ENCODE measurements at regions not wholly inside any gene's neighbourhood (a gene's known extent, or its start where the extent isn't known, plus 50 kb on each side); places are given as distances from the start of the nearest gene placed in this dataset.

DNA sequence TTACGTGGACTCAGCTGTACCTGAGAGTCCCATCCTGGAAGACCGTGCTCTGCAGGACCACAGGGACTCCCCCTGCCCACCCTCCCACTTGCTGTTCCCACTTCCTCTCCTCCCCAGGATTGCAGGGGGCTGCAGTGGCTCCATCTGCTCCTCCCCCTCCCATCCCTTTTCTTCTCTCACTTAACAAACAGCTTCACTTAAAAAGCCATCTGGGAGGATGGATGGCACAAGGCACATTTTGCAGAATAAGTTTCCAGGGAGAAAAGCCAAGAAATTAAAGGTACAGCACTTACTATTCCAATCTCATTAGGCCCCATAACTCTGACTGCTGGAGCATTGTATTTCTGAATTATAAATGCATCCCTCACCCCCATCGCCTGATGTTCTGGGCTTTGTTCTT lies 458.7 kb downstream of the PTPRU start:
- Histone ChIP-seq H3K4me2 (ENCODE audit: control insufficient read depth, extremely low read depth, insufficient read depth, low read depth, low read length) (no peak overlapping the region), H3K9ac (ENCODE audit: control insufficient read depth, extremely low read depth, insufficient read depth, low read length) (no peak overlapping the region), H2AFZ (ENCODE audit: control insufficient read depth, low read length) (no peak overlapping the region), H3K27me3 (ENCODE audit: control insufficient read depth, extremely low read depth, insufficient read depth, low read length) (peaks cover 12% of the 10 kb centered on the region), H3K36me3 (ENCODE audit: control insufficient read depth in 2 of 2, extremely low read depth in 1 of 2, insufficient read depth in 2 of 2, low read length in 2 of 2) (no peaks in the 10 kb centered on the region), H3K79me2 (ENCODE audit: control insufficient read depth, insufficient read depth, low read length) (no peaks in the 10 kb centered on the region), H3K4me1 (ENCODE audit: control insufficient read depth, extremely low read depth, insufficient read depth, low read length) (peaks cover 3% of the 10 kb centered on the region), H3K4me3 (ENCODE audit: control insufficient read depth in 2 of 3, extremely low read depth in 1 of 3, insufficient read depth in 2 of 3, low read depth in 1 of 3, low read length in 3 of 3) (no peak overlapping the region), H3K9me3 (ENCODE audit: control insufficient read depth, low read depth, low read length) (no peaks in the 10 kb centered on the region), H4K20me1 (ENCODE audit: control insufficient read depth, extremely low read depth, insufficient read depth, low read length) (no peaks in the 10 kb centered on the region), H3K27ac (ENCODE audit: control insufficient read depth, insufficient read depth, low read length) (no peak overlapping the region), H3K9me1 (ENCODE audit: control insufficient read depth, extremely low read depth, insufficient read depth, low read length) (no peaks in the 10 kb centered on the region)
- dilution Hi-C loops (cut with MboI; ENCODE audit: extremely low pct_ligation_motif_present, low sequenced_read_pairs) = no loop called here
- DNase-seq (ENCODE audit: low read depth, low spot score) (no peak), FAIRE-seq (no peak)
- TF ChIP-seq, protein P1, sequence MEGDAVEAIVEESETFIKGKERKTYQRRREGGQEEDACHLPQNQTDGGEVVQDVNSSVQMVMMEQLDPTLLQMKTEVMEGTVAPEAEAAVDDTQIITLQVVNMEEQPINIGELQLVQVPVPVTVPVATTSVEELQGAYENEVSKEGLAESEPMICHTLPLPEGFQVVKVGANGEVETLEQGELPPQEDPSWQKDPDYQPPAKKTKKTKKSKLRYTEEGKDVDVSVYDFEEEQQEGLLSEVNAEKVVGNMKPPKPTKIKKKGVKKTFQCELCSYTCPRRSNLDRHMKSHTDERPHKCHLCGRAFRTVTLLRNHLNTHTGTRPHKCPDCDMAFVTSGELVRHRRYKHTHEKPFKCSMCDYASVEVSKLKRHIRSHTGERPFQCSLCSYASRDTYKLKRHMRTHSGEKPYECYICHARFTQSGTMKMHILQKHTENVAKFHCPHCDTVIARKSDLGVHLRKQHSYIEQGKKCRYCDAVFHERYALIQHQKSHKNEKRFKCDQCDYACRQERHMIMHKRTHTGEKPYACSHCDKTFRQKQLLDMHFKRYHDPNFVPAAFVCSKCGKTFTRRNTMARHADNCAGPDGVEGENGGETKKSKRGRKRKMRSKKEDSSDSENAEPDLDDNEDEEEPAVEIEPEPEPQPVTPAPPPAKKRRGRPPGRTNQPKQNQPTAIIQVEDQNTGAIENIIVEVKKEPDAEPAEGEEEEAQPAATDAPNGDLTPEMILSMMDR (optimal IDR thresholded peaks at IDR 0.05 in 1 of 3, IDR thresholded peaks at IDR 0.05 in 1 of 3, conservative IDR thresholded peaks at IDR 0.05 in 1 of 3; ENCODE audit: extremely low read depth in 1 of 3, insufficient read depth in 2 of 3, low read length in 3 of 3) = no peak
- no peak for TF ChIP-seq EZH2 (IDR thresholded peaks at IDR 0.05; ENCODE audit: low read length)

DNA sequence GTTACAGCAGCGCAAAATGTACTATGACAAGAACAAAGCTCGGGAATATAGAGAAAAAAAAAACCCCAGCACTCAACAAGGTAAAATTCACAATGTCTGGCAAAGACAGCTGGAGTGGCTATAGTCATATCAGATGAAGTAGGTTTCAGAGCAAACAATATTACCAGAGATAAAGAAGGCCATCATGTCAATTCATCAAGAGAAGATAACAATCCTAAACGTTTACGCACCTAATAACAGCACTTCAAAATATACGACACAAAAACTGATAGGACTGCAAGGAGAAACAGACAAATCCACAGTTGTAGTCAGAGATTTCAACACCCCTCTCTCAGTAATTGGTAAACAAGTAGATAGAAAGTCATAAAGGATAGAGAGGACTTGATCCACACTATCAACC lies 455.2 kb downstream of the PTPRU start:
- Histone ChIP-seq H3K27ac (ENCODE audit: control insufficient read depth, insufficient read depth, low read length) (no peak overlapping the region), H3K27me3 (ENCODE audit: control insufficient read depth, extremely low read depth, insufficient read depth, low read length) (peaks cover 14% of the 10 kb centered on the region), H3K9ac (ENCODE audit: control insufficient read depth, extremely low read depth, insufficient read depth, low read length) (no peak overlapping the region), H3K9me1 (ENCODE audit: control insufficient read depth, extremely low read depth, insufficient read depth, low read length) (no peaks in the 10 kb centered on the region), H4K20me1 (ENCODE audit: control insufficient read depth, extremely low read depth, insufficient read depth, low read length) (no peaks in the 10 kb centered on the region), H3K4me1 (ENCODE audit: control insufficient read depth, extremely low read depth, insufficient read depth, low read length) (peaks cover 18% of the 10 kb centered on the region), H3K36me3 (ENCODE audit: control insufficient read depth in 2 of 2, extremely low read depth in 1 of 2, insufficient read depth in 2 of 2, low read length in 2 of 2) (no peaks in the 10 kb centered on the region), H3K9me3 (ENCODE audit: control insufficient read depth, low read depth, low read length) (no peaks in the 10 kb centered on the region), H2AFZ (ENCODE audit: control insufficient read depth, low read length) (no peak overlapping the region), H3K79me2 (ENCODE audit: control insufficient read depth, insufficient read depth, low read length) (no peaks in the 10 kb centered on the region), H3K4me2 (ENCODE audit: control insufficient read depth, extremely low read depth, insufficient read depth, low read depth, low read length) (no peak overlapping the region), H3K4me3 (ENCODE audit: control insufficient read depth in 2 of 3, extremely low read depth in 1 of 3, insufficient read depth in 2 of 3, low read depth in 1 of 3, low read length in 3 of 3) (no peak overlapping the region)
- no peak for TF ChIP-seq EZH2 (IDR thresholded peaks at IDR 0.05; ENCODE audit: low read length)
- dilution Hi-C loops (cut with MboI; ENCODE audit: extremely low pct_ligation_motif_present, low sequenced_read_pairs) = no loop called here
- FAIRE-seq = no peak
- no peak for DNase-seq (ENCODE audit: low read depth, low spot score)

DNA sequence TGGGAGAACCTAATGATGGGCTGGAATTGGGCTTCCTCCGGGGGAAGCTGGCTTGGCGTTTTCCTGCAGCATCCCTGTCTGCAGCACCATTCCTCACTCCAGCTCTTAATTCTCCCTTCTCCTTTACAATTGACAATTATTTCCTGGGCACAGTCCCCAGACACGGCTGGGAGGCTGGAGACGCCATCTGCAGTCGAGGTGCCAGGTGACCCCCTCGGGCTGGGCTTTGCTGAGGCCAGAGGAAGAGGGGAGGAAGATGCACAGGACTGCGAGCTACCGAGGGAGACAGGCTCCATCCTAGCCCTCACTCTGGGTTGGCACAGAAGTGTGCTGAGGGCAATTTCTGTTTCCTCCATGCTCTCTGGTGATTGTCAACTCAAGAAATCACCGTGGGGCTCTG lies 453.8 kb downstream of the PTPRU start:
- Histone ChIP-seq H3K27ac (ENCODE audit: control insufficient read depth, insufficient read depth, low read length) (no peak overlapping the region), H3K9me3 (ENCODE audit: control insufficient read depth, low read depth, low read length) (no peaks in the 10 kb centered on the region), H4K20me1 (ENCODE audit: control insufficient read depth, extremely low read depth, insufficient read depth, low read length) (no peaks in the 10 kb centered on the region), H3K4me2 (ENCODE audit: control insufficient read depth, extremely low read depth, insufficient read depth, low read depth, low read length) (no peak overlapping the region), H3K4me1 (ENCODE audit: control insufficient read depth, extremely low read depth, insufficient read depth, low read length) (peaks cover 23% of the 10 kb centered on the region), H3K9ac (ENCODE audit: control insufficient read depth, extremely low read depth, insufficient read depth, low read length) (no peak overlapping the region), H3K27me3 (ENCODE audit: control insufficient read depth, extremely low read depth, insufficient read depth, low read length) (peaks cover 14% of the 10 kb centered on the region), H3K9me1 (ENCODE audit: control insufficient read depth, extremely low read depth, insufficient read depth, low read length) (no peaks in the 10 kb centered on the region), H3K4me3 (ENCODE audit: control insufficient read depth in 2 of 3, extremely low read depth in 1 of 3, insufficient read depth in 2 of 3, low read depth in 1 of 3, low read length in 3 of 3) (no peak overlapping the region), H2AFZ (ENCODE audit: control insufficient read depth, low read length) (no peak overlapping the region), H3K36me3 (ENCODE audit: control insufficient read depth in 2 of 2, extremely low read depth in 1 of 2, insufficient read depth in 2 of 2, low read length in 2 of 2) (no peaks in the 10 kb centered on the region), H3K79me2 (ENCODE audit: control insufficient read depth, insufficient read depth, low read length) (no peaks in the 10 kb centered on the region)
- no peak for TF ChIP-seq EZH2 (IDR thresholded peaks at IDR 0.05; ENCODE audit: low read length)
- TF ChIP-seq, protein P1 (optimal IDR thresholded peaks at IDR 0.05 in 1 of 3, IDR thresholded peaks at IDR 0.05 in 1 of 3, conservative IDR thresholded peaks at IDR 0.05 in 1 of 3; ENCODE audit: extremely low read depth in 1 of 3, insufficient read depth in 2 of 3, low read length in 3 of 3) = no peak
- no peak for FAIRE-seq
- DNase-seq (ENCODE audit: low read depth, low spot score) = no peak
- dilution Hi-C loops (cut with MboI; ENCODE audit: extremely low pct_ligation_motif_present, low sequenced_read_pairs) = no loop called here

All from keratinocyte (primary cell).